ENCODE measurements at regions not wholly inside any gene's neighbourhood (a gene's known extent, or its start where the extent isn't known, plus 50 kb on each side); places are given as distances from the start of the nearest gene placed in this dataset.

DNA sequence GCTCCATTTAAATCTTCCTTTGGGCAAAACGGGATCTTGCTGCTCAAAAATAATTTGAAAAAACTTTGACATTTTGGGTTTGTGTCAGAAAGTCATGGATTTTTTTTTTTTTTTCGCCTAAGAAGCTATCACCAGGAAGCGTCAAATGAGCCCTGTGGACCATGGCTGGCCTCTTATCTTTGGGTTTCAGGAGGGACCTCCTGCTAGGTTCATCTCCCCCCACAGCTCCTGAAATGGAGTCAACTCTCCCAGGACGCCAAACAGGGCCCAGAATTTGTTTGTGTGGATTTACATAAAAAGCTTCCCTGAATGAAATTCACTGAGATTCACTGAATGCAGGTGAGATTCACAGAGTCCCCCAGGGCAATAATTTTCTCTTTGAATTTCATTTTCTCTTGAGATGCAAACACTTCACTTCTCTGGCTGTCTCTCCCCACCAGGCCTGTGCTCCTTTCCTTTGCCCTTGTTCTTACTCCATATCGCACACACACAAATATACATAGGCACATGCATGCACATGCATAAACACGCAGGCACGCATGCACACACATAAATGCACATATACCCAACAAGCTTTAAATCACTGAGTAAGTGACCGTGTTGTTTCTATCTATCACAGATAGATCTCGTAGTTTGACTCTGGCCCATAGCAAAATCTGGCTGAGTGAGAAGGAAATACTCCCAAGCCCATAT, 55.3 kb upstream of the GALNT10 start:
- TF ChIP-seq, protein P1, sequence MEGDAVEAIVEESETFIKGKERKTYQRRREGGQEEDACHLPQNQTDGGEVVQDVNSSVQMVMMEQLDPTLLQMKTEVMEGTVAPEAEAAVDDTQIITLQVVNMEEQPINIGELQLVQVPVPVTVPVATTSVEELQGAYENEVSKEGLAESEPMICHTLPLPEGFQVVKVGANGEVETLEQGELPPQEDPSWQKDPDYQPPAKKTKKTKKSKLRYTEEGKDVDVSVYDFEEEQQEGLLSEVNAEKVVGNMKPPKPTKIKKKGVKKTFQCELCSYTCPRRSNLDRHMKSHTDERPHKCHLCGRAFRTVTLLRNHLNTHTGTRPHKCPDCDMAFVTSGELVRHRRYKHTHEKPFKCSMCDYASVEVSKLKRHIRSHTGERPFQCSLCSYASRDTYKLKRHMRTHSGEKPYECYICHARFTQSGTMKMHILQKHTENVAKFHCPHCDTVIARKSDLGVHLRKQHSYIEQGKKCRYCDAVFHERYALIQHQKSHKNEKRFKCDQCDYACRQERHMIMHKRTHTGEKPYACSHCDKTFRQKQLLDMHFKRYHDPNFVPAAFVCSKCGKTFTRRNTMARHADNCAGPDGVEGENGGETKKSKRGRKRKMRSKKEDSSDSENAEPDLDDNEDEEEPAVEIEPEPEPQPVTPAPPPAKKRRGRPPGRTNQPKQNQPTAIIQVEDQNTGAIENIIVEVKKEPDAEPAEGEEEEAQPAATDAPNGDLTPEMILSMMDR (IDR thresholded peaks at IDR 0.05) = no peak
- no peak for TF ChIP-seq POLR2A (IDR thresholded peaks at IDR 0.05)
